OCI-LY7 (cell line): ENCODE measurements at regions not wholly inside any gene's neighbourhood (a gene's known extent, or its start where the extent isn't known, plus 50 kb on each side); places are given as distances from the start of the nearest gene placed in this dataset.

ENCODE experiments used
- EZH2phosphoT487 ChIP-seq: fragments of 200-600 bp; sonication (generic); IDR thresholded peaks from 2 replicates; pipeline ENCODE4 v1.6.1; 2018; ENCODE audit warnings: low read depth, borderline replicate concordance, mild to moderate bottlenecking, mixed run types, antibody characterized with exemption, low read length, moderate library complexity, mixed read lengths
- TF ChIP-seq, protein P1 (sequence below): fragments of 200-600 bp; sonication (generic); conservative IDR thresholded peaks from 2 replicates; pipeline ENCODE4 v1.5.1; 2014; ENCODE audit warnings: mild to moderate bottlenecking, antibody characterized with exemption, low read length, moderate library complexity, mixed read lengths

DNA sequence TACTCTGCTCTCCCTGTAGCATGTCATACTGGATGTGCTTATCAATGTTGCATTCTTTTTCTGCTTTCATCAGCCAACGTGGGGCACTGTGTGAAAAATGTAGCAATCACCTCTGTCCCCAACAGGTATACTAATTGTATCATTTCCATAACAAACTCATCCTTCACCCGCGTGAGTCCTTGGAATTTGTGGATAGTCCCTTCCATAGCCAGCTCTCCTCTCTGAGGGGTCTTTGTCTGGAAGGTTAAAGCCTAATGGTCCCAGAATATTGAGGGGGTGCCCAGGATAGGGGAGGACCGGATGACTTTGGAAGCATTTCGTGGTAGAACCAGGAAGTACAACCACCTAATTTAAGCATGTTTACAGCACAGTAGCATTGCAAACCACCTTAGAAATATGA, 124.6 kb downstream of the FOXB1 start:
- TF ChIP-seq, protein P1, sequence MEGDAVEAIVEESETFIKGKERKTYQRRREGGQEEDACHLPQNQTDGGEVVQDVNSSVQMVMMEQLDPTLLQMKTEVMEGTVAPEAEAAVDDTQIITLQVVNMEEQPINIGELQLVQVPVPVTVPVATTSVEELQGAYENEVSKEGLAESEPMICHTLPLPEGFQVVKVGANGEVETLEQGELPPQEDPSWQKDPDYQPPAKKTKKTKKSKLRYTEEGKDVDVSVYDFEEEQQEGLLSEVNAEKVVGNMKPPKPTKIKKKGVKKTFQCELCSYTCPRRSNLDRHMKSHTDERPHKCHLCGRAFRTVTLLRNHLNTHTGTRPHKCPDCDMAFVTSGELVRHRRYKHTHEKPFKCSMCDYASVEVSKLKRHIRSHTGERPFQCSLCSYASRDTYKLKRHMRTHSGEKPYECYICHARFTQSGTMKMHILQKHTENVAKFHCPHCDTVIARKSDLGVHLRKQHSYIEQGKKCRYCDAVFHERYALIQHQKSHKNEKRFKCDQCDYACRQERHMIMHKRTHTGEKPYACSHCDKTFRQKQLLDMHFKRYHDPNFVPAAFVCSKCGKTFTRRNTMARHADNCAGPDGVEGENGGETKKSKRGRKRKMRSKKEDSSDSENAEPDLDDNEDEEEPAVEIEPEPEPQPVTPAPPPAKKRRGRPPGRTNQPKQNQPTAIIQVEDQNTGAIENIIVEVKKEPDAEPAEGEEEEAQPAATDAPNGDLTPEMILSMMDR: 0 out of 2 replicates have a peak, but pooled peaks have one; percentile 26
- no peak for TF ChIP-seq EZH2phosphoT487
